ENCODE measurements at regions not wholly inside any gene's neighbourhood (a gene's known extent, or its start where the extent isn't known, plus 50 kb on each side); places are given as distances from the start of the nearest gene placed in this dataset.

GRCh38 chr15:79724312-79724711 is 172.5 kb downstream of the MTHFS start:
- Mint-ChIP-seq H3K27ac (no peak overlapping the region), H3K4me3 (no peak overlapping the region), H3K9me3 (ENCODE audit: insufficient read depth) (no peaks in the 10 kb centered on the region), H3K27me3 (peaks cover 35% of the 10 kb centered on the region), H3K4me1 (no peaks in the 10 kb centered on the region)
- H3K4me2 ChIP-seq (replicated peaks; ENCODE audit: low read depth, low read length, poor library complexity, severe bottlenecking), result no peak overlapping the region
- TF ChIP-seq EZH2 (IDR thresholded peaks at IDR 0.05; ENCODE audit: borderline replicate concordance, insufficient read depth, low read depth, low read length, poor library complexity, severe bottlenecking) (no peak), CTCF (IDR thresholded peaks at IDR 0.05) (no peak)
- intact Hi-C loops (cut with micrococcal nuclease), result no loop called here
- H3K4me1 ChIP-seq (ENCODE audit: control insufficient read depth in 2 of 2, insufficient read depth in 2 of 2, low read length in 2 of 2), result no peaks in the 10 kb centered on the region
- H3K4me3 ChIP-seq (ENCODE audit: control extremely low read depth in 1 of 5, extremely low read depth in 1 of 5, insufficient read depth in 1 of 5, low read depth in 2 of 5, low read length in 4 of 5), result no peak overlapping the region
- no peak for DNase-seq
- no peak overlapping the region for H3K27ac ChIP-seq (ENCODE audit: low read length in 2 of 2)
- CTCF ChIA-PET, result no interaction called here
- no peaks in the 10 kb centered on the region for H3K79me2 ChIP-seq (ENCODE audit: control insufficient read depth, insufficient read depth, low read length)
- no peaks in the 10 kb centered on the region for H3K9me3 ChIP-seq (ENCODE audit: control extremely low read depth in 1 of 3, control insufficient read depth in 2 of 3, insufficient read depth in 1 of 3, low read length in 2 of 3)
- no peak overlapping the region for H3K9ac ChIP-seq (ENCODE audit: low read length)
- H2AFZ ChIP-seq (ENCODE audit: insufficient read depth, low read depth, low read length, poor library complexity, severe bottlenecking), result no peak overlapping the region
- no peaks in the 10 kb centered on the region for H4K20me1 ChIP-seq (ENCODE audit: control insufficient read depth, insufficient read depth, low read length, poor library complexity, severe bottlenecking)
- H3K27me3 ChIP-seq (replicated peaks in 1 of 4; ENCODE audit: control extremely low read depth in 1 of 4, control insufficient read depth in 3 of 4, insufficient read depth in 4 of 4, low read length in 3 of 4), result peaks cover 0 to 6% (median 1%) of the 10 kb centered on the region in 4 experiments
- POLR2A ChIA-PET, result no interaction called here
- ATAC-seq (ENCODE audit: low read depth), result no peak
- no peaks in the 10 kb centered on the region for H3K36me3 ChIP-seq (replicated peaks in 1 of 2; ENCODE audit: control extremely low read depth in 1 of 2, control insufficient read depth in 1 of 2, extremely low read depth in 1 of 2, insufficient read depth in 2 of 2, low read length in 1 of 2)

- Mint-ChIP-seq H3K4me3 (no peak overlapping the region), H3K27ac (no peak overlapping the region), H3K27me3 (peaks cover 40% of the 10 kb centered on the region), H3K9me3 (ENCODE audit: insufficient read depth) (no peaks in the 10 kb centered on the region), H3K4me1 (no peaks in the 10 kb centered on the region)
- CTCF ChIA-PET, result no interaction called here
- Histone ChIP-seq H3K36me3 (replicated peaks in 1 of 2; ENCODE audit: control extremely low read depth in 1 of 2, control insufficient read depth in 1 of 2, extremely low read depth in 1 of 2, insufficient read depth in 2 of 2, low read length in 1 of 2) (no peaks in the 10 kb centered on the region), H3K79me2 (ENCODE audit: control insufficient read depth, insufficient read depth, low read length) (no peaks in the 10 kb centered on the region), H4K20me1 (ENCODE audit: control insufficient read depth, insufficient read depth, low read length, poor library complexity, severe bottlenecking) (no peaks in the 10 kb centered on the region), H3K27me3 (replicated peaks in 1 of 4; ENCODE audit: control extremely low read depth in 1 of 4, control insufficient read depth in 3 of 4, insufficient read depth in 4 of 4, low read length in 3 of 4) (peaks cover 0 to 11% (median 3%) of the 10 kb centered on the region in 4 experiments), H3K27ac (ENCODE audit: low read length in 2 of 2) (no peak overlapping the region), H3K4me2 (replicated peaks; ENCODE audit: low read depth, low read length, poor library complexity, severe bottlenecking) (no peak overlapping the region), H3K4me3 (ENCODE audit: control extremely low read depth in 1 of 5, extremely low read depth in 1 of 5, insufficient read depth in 1 of 5, low read depth in 2 of 5, low read length in 4 of 5) (no peak overlapping the region), H2AFZ (ENCODE audit: insufficient read depth, low read depth, low read length, poor library complexity, severe bottlenecking) (no peak overlapping the region), H3K4me1 (ENCODE audit: control insufficient read depth in 2 of 2, insufficient read depth in 2 of 2, low read length in 2 of 2) (no peaks in the 10 kb centered on the region), H3K9ac (ENCODE audit: low read length) (no peak overlapping the region), H3K9me3 (ENCODE audit: control extremely low read depth in 1 of 3, control insufficient read depth in 2 of 3, insufficient read depth in 1 of 3, low read length in 2 of 3) (no peaks in the 10 kb centered on the region)
- intact Hi-C loops (cut with micrococcal nuclease), result no loop called here
- ATAC-seq (ENCODE audit: low read depth), result no peak
- no CpG with 5 or more reads among the region's 4 CpGs for WGBS (ENCODE audit: insufficient coverage)
- no peak for TF ChIP-seq EZH2 (IDR thresholded peaks at IDR 0.05; ENCODE audit: borderline replicate concordance, insufficient read depth, low read depth, low read length, poor library complexity, severe bottlenecking)
- TF ChIP-seq CTCF (IDR thresholded peaks at IDR 0.05), result no peak
- DNase-seq, result no peak
- POLR2A ChIA-PET, result no interaction called here
Measured at GRCh38 chr15:79724804-79725203, 172.0 kb downstream of the MTHFS start.

All from B cell (primary cell).